Uterus (tissue), 2 donors: ENCODE measurements at regions not wholly inside any gene's neighbourhood (a gene's known extent, or its start where the extent isn't known, plus 50 kb on each side); places are given as distances from the start of the nearest gene placed in this dataset.

Source experiments
- POLR2A ChIP-seq, 2 donors: fragments of 450-650 bp; IDR thresholded peaks; one replicate each; pipeline ENCODE4 v1.6.1; 2016; ENCODE audit warnings: antibody characterized with exemption in 2 of 2, mild to moderate bottlenecking in 1 of 2, moderate library complexity in 1 of 2
- TF ChIP-seq, protein P1 (sequence below), 4 experiments: fragments of 200-600 bp in 2 of 4; fragments of 450-650 bp in 2 of 4; sonication (generic) in 2 of 4; IDR thresholded peaks; one replicate each; pipeline ENCODE4 v1.5.1; 2016 to 2019; ENCODE audit warnings: antibody characterized with exemption in 4 of 4, mild to moderate bottlenecking in 2 of 4, moderate library complexity in 1 of 4

- TF ChIP-seq, protein P1, sequence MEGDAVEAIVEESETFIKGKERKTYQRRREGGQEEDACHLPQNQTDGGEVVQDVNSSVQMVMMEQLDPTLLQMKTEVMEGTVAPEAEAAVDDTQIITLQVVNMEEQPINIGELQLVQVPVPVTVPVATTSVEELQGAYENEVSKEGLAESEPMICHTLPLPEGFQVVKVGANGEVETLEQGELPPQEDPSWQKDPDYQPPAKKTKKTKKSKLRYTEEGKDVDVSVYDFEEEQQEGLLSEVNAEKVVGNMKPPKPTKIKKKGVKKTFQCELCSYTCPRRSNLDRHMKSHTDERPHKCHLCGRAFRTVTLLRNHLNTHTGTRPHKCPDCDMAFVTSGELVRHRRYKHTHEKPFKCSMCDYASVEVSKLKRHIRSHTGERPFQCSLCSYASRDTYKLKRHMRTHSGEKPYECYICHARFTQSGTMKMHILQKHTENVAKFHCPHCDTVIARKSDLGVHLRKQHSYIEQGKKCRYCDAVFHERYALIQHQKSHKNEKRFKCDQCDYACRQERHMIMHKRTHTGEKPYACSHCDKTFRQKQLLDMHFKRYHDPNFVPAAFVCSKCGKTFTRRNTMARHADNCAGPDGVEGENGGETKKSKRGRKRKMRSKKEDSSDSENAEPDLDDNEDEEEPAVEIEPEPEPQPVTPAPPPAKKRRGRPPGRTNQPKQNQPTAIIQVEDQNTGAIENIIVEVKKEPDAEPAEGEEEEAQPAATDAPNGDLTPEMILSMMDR (IDR thresholded peaks at IDR 0.05), result no peak
- no peak for TF ChIP-seq POLR2A (IDR thresholded peaks at IDR 0.05)
These were observed 384.4 kb downstream of the FGF9 start for GRCh38 chr13:22055259-22055658.
